KMS-11 (cell line): ENCODE measurements at regions not wholly inside any gene's neighbourhood (a gene's known extent, or its start where the extent isn't known, plus 50 kb on each side); places are given as distances from the start of the nearest gene placed in this dataset.

ENCODE experiments used
- H2AFZ ChIP-seq: fragments of 200-600 bp; sonication (generic); 2 replicates; pipeline ENCODE4 v1.6.1; 2016; ENCODE audit warnings: antibody characterized with exemption, mixed run types, low read depth
- H3K27ac ChIP-seq: fragments of 200-600 bp; sonication (generic); 2 replicates; pipeline ENCODE4 v1.6.1; 2016; ENCODE audit warnings: mild to moderate bottlenecking, mixed run types
- H3K27me3 ChIP-seq: fragments of 200-600 bp; sonication (generic); 2 replicates; pipeline ENCODE4 v1.6.1; 2017; ENCODE audit warnings: mild to moderate bottlenecking, low read depth, mixed run types, moderate library complexity; ENCODE audit not compliant: insufficient read depth
- H3K36me3 ChIP-seq: fragments of 200-600 bp; sonication (generic); 2 replicates; pipeline ENCODE4 v1.6.1; 2017; ENCODE audit warnings: mild to moderate bottlenecking, mixed run types; ENCODE audit not compliant: insufficient read depth
- H3K4me1 ChIP-seq: fragments of 200-600 bp; sonication (generic); 2 replicates; pipeline ENCODE4 v1.6.1; 2016; ENCODE audit warnings: mild to moderate bottlenecking, low read depth, mixed run types; ENCODE audit not compliant: poor library complexity, severe bottlenecking
- H3K4me2 ChIP-seq: fragments of 200-600 bp; sonication (generic); 2 replicates; pipeline ENCODE4 v1.7.0; 2016; ENCODE audit warnings: mild to moderate bottlenecking, mixed run types
- H3K4me3 ChIP-seq: fragments of 200-600 bp; sonication (generic); IDR thresholded peaks from 2 replicates; pipeline ENCODE4 v1.6.1; 2017; ENCODE audit warnings: low read depth, low read length, mixed read lengths; ENCODE audit not compliant: insufficient read depth
- H3K79me2 ChIP-seq: fragments of 200-600 bp; sonication (generic); 2 replicates; pipeline ENCODE4 v1.6.1; 2016; ENCODE audit warnings: low read depth, mixed run types; ENCODE audit not compliant: insufficient read depth
- H3K9ac ChIP-seq: fragments of 200-600 bp; sonication (generic); 2 replicates; pipeline ENCODE4 v1.6.1; 2016; ENCODE audit warnings: mild to moderate bottlenecking, mixed run types
- H4K20me1 ChIP-seq: fragments of 200-600 bp; sonication (generic); 2 replicates; pipeline ENCODE4 v1.6.1; 2016; ENCODE audit warnings: mild to moderate bottlenecking, mixed run types; ENCODE audit not compliant: insufficient read depth
- TF ChIP-seq, protein P1 (sequence below): fragments of 200-600 bp; sonication (generic); conservative IDR thresholded peaks from 2 replicates; pipeline ENCODE4 v1.6.1; 2017; ENCODE audit warnings: low read depth, mild to moderate bottlenecking, antibody characterized with exemption, low read length, moderate library complexity, mixed read lengths

DNA sequence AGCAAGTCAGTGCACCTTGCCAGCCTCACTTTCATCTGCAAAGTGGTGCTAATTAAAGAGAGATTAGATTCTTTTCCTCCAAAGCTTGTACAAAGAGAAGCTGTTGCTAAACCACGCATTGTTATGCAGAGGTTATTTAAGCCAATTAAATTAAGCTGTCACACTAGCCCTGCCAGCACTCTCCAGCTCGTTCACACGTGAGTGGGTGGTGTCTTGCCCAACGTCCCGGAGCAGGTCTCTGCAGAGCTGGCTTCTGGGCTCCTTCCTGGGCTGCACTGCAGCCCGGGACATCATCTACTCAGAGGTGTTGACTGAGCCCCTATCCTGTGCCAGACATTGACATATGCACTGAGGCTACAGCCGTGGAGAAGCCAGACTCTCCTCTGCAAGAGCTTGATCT lies 401.6 kb upstream of the SULF2 start:
- Histone ChIP-seq H3K4me1 (no peaks in the 10 kb centered on the region), H3K4me3 (no peak overlapping the region), H2AFZ (no peak overlapping the region), H3K79me2 (no peaks in the 10 kb centered on the region), H3K9ac (no peak overlapping the region), H3K27ac (no peak overlapping the region), H3K27me3 (peaks cover 15% of the 10 kb centered on the region; the same call in 1 of the 2 replicates), H3K36me3 (no peaks in the 10 kb centered on the region), H4K20me1 (no peaks in the 10 kb centered on the region), H3K4me2 (no peak overlapping the region)
- TF ChIP-seq, protein P1, sequence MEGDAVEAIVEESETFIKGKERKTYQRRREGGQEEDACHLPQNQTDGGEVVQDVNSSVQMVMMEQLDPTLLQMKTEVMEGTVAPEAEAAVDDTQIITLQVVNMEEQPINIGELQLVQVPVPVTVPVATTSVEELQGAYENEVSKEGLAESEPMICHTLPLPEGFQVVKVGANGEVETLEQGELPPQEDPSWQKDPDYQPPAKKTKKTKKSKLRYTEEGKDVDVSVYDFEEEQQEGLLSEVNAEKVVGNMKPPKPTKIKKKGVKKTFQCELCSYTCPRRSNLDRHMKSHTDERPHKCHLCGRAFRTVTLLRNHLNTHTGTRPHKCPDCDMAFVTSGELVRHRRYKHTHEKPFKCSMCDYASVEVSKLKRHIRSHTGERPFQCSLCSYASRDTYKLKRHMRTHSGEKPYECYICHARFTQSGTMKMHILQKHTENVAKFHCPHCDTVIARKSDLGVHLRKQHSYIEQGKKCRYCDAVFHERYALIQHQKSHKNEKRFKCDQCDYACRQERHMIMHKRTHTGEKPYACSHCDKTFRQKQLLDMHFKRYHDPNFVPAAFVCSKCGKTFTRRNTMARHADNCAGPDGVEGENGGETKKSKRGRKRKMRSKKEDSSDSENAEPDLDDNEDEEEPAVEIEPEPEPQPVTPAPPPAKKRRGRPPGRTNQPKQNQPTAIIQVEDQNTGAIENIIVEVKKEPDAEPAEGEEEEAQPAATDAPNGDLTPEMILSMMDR: no peak

DNA sequence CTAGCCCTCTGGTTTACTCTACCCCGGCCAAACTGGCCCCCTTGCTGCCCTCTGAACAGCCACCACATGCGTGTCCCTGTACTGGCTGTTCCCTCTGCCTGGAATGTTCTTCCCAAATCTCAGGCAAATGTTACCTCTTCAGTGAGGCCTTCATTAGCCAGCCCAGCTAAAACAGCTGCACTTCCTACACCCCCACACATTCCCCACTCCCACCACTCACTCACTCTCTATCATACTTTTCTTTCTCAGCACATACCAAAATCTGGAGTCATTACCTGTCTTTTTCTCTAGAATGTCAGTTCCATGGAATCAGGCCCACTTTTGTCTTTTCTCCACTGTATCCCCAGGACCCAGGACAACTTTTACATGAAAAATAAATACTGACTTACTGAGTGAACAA lies 401.2 kb upstream of the SULF2 start:
- Histone ChIP-seq H4K20me1 (no peaks in the 10 kb centered on the region), H3K27ac (no peak overlapping the region), H2AFZ (no peak overlapping the region)

GRCh38 chr20:48184229-48184628 lies 398.9 kb upstream of the SULF2 start:
- no peaks in the 10 kb centered on the region for H4K20me1 ChIP-seq
- no peak overlapping the region for H3K4me2 ChIP-seq
- no peak overlapping the region for H2AFZ ChIP-seq
- no peaks in the 10 kb centered on the region for H3K36me3 ChIP-seq
- H3K4me3 ChIP-seq: no peak overlapping the region
- H3K27me3 ChIP-seq: peaks cover 17% of the 10 kb centered on the region; the same call in 1 of the 2 replicates
- H3K79me2 ChIP-seq: no peaks in the 10 kb centered on the region
- TF ChIP-seq, protein P1: no peak
- H3K9ac ChIP-seq: no peak overlapping the region
- no peaks in the 10 kb centered on the region for H3K4me1 ChIP-seq
- no peak overlapping the region for H3K27ac ChIP-seq

More for the DNA sequence above, 401.2 kb upstream of the SULF2 start:
- Histone ChIP-seq H3K27me3 (peaks cover 15% of the 10 kb centered on the region; the same call in 1 of the 2 replicates), H3K36me3 (no peaks in the 10 kb centered on the region), H3K4me1 (no peaks in the 10 kb centered on the region), H3K4me3 (no peak overlapping the region), H3K79me2 (no peaks in the 10 kb centered on the region), H3K4me2 (no peak overlapping the region), H3K9ac (no peak overlapping the region)
- TF ChIP-seq, protein P1: no peak

- H3K36me3 ChIP-seq: no peaks in the 10 kb centered on the region
- no peak overlapping the region for H3K27ac ChIP-seq
- H2AFZ ChIP-seq: no peak overlapping the region
- no peaks in the 10 kb centered on the region for H3K4me1 ChIP-seq
- no peaks in the 10 kb centered on the region for H3K79me2 ChIP-seq
- H4K20me1 ChIP-seq: no peaks in the 10 kb centered on the region
- H3K4me3 ChIP-seq: no peak overlapping the region
- H3K27me3 ChIP-seq: peaks cover 31% of the 10 kb centered on the region; the same call in 1 of the 2 replicates
- no peak overlapping the region for H3K4me2 ChIP-seq
- TF ChIP-seq, protein P1: no peak
- H3K9ac ChIP-seq: no peak overlapping the region
Measured at GRCh38 chr20:48181261-48181935, 396.1 kb upstream of the SULF2 start.
